ENCODE measurements at regions not wholly inside any gene's neighbourhood (a gene's known extent, or its start where the extent isn't known, plus 50 kb on each side); places are given as distances from the start of the nearest gene placed in this dataset.

- TF ChIP-seq POLR2AphosphoS5 (IDR thresholded peaks at IDR 0.05; ENCODE audit: low read depth, low read length) = no peak
- no peak for TF ChIP-seq TAF1 (IDR thresholded peaks at IDR 0.05; ENCODE audit: low read depth, low read length)
- TF ChIP-seq POLR2A (IDR thresholded peaks at IDR 0.05; ENCODE audit: low read depth, low read length) = no peak
- TF ChIP-seq POU2F2 (IDR thresholded peaks at IDR 0.05; ENCODE audit: low read depth, low read length) = no peak
- TF ChIP-seq SPI1 (IDR thresholded peaks at IDR 0.05; ENCODE audit: low read depth, low read length) = no peak
- TF ChIP-seq PAX5 (IDR thresholded peaks at IDR 0.05; ENCODE audit: insufficient read depth, low read length, severe bottlenecking) = no peak
Measured at GRCh38 chr7:46032353-46032752, 111.3 kb upstream of the IGFBP3 start.
